Transverse colon (tissue), 3 donors: ENCODE measurements at regions not wholly inside any gene's neighbourhood (a gene's known extent, or its start where the extent isn't known, plus 50 kb on each side); places are given as distances from the start of the nearest gene placed in this dataset.
"Not testable (repeated sequence)": the region's sequence is repeated elsewhere in the genome, so short reads cannot be mapped to it uniquely, and the experiment has no call there.

Experiments used
- EP300 ChIP-seq: sonication (generic); formaldehyde crosslinking; IDR thresholded peaks from one replicate; pipeline ENCODE4 v1.6.1; 2017; ENCODE audit warnings: antibody characterized with exemption, low read depth
- POLR2A ChIP-seq: fragments of 450-650 bp; IDR thresholded peaks from one replicate; pipeline ENCODE4 v1.6.1; 2016; ENCODE audit warnings: antibody characterized with exemption, mild to moderate bottlenecking, moderate library complexity
- TF ChIP-seq, protein P1 (sequence below), 5 experiments: fragments of 200-600 bp in 3 of 5; fragments of 450-650 bp in 2 of 5; sonication (generic) in 3 of 5; IDR thresholded peaks; 1 replicate in 2 of 5; 2 replicates in 3 of 5; pipeline ENCODE4 v1.5.1; 2016 to 2017; ENCODE audit warnings: antibody characterized with exemption in 5 of 5, inconsistent platforms in 3 of 5, mild to moderate bottlenecking in 2 of 5, moderate library complexity in 1 of 5

DNA sequence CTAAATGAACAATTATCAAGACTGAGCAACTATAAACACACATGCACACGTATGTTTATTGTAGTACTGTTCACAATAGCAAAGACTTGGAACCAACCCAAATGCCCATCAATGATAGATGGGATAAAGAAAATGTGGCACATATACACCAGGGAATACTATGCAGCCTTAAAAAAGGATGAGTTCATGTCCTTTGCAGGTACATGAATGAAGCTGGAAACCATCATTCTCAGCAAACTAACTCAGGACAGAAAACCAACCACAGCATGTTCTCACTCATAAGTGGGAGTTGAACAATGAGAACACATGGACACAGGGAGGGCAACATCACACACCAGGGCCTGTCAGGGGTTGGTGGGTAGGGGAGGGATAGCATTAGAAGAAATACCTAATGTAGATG, 445.4 kb downstream of the BCAT1 start:
- not testable (repeated sequence) for TF ChIP-seq EP300, POLR2A
- TF ChIP-seq, protein P1, sequence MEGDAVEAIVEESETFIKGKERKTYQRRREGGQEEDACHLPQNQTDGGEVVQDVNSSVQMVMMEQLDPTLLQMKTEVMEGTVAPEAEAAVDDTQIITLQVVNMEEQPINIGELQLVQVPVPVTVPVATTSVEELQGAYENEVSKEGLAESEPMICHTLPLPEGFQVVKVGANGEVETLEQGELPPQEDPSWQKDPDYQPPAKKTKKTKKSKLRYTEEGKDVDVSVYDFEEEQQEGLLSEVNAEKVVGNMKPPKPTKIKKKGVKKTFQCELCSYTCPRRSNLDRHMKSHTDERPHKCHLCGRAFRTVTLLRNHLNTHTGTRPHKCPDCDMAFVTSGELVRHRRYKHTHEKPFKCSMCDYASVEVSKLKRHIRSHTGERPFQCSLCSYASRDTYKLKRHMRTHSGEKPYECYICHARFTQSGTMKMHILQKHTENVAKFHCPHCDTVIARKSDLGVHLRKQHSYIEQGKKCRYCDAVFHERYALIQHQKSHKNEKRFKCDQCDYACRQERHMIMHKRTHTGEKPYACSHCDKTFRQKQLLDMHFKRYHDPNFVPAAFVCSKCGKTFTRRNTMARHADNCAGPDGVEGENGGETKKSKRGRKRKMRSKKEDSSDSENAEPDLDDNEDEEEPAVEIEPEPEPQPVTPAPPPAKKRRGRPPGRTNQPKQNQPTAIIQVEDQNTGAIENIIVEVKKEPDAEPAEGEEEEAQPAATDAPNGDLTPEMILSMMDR (IDR thresholded peaks at IDR 0.05): not testable (repeated sequence)
